PC-9 (cell line): ENCODE measurements at regions not wholly inside any gene's neighbourhood (a gene's known extent, or its start where the extent isn't known, plus 50 kb on each side); places are given as distances from the start of the nearest gene placed in this dataset.

ENCODE experiments used
- BruUV-seq: library from RNA; stranded (reverse); fragments of 400-500 nt; replicated peaks from 2 replicates; lab custom pipeline; 2021; lab: Mats Ljungman, UMichigan
- CTCF ChIA-PET: fragments of 300-600 bp; sonication (Branson Sonifier 250); formaldehyde crosslinking; loops from one replicate; lab custom pipeline; 2022; ENCODE audit warnings: antibody characterized with exemption; lab: Charles Lee
- POLR2A ChIA-PET: fragments of 300-600 bp; sonication (Branson Sonifier 250); formaldehyde crosslinking; loops from one replicate; lab custom pipeline; 2022; ENCODE audit warnings: antibody characterized with exemption; ENCODE audit not compliant: unreplicated experiment; lab: Charles Lee
- DNase-seq, 2 experiments: peaks; one replicate each; pipeline versions ENCODE4 v3.0.0 to v3.0.0-alpha.2; 2015 to 2022; ENCODE audit warnings: mixed read lengths in 1 of 2
- H2AFZ ChIP-seq: fragments of 200-600 bp; sonication (generic); 2 replicates; pipeline ENCODE4 v1.8.1; 2017; ENCODE audit warnings: antibody characterized with exemption
- H3F3A ChIP-seq: fragments of 200-600 bp; sonication (generic); 2 replicates; pipeline ENCODE4 v1.8.1; 2017; ENCODE audit warnings: antibody characterized with exemption, mild to moderate bottlenecking, low read depth; ENCODE audit not compliant: insufficient read depth
- H3K27ac ChIP-seq: fragments of 200-600 bp; sonication (generic); 2 replicates; pipeline ENCODE4 v1.6.1; 2016; ENCODE audit warnings: mixed run types
- H3K27me3 ChIP-seq: fragments of 200-600 bp; sonication (generic); 2 replicates; pipeline ENCODE4 v1.6.1; 2016; ENCODE audit warnings: low read depth, mixed run types; ENCODE audit not compliant: insufficient read depth
- H3K36me3 ChIP-seq: fragments of 200-600 bp; sonication (generic); 2 replicates; pipeline ENCODE4 v1.6.1; 2016; ENCODE audit warnings: low read depth, mixed run types
- H3K4me1 ChIP-seq: fragments of 200-600 bp; sonication (generic); replicated peaks from 2 replicates; pipeline ENCODE4 v1.6.1; 2016; ENCODE audit warnings: mixed run types; ENCODE audit not compliant: insufficient read depth
- H3K4me2 ChIP-seq: fragments of 200-600 bp; sonication (generic); 2 replicates; pipeline ENCODE4 v1.6.1; 2017; ENCODE audit warnings: mixed run types
- H3K4me3 ChIP-seq: fragments of 200-600 bp; sonication (generic); 2 replicates; pipeline ENCODE4 v1.6.1; 2016; ENCODE audit warnings: mixed run types
- H3K79me2 ChIP-seq: fragments of 200-600 bp; sonication (generic); 2 replicates; pipeline ENCODE4 v1.6.1; 2017; ENCODE audit warnings: low read depth, mixed run types
- H3K9me2 ChIP-seq: fragments of 200-600 bp; sonication (generic); 2 replicates; pipeline ENCODE4 v1.8.1; 2017; ENCODE audit warnings: mild to moderate bottlenecking; ENCODE audit not compliant: insufficient read depth
- H3K9me3 ChIP-seq: fragments of 200-600 bp; sonication (generic); 2 replicates; pipeline ENCODE4 v1.8.1; 2016; ENCODE audit warnings: low read depth; ENCODE audit not compliant: insufficient read depth
- H4K20me1 ChIP-seq: fragments of 200-600 bp; sonication (generic); 2 replicates; pipeline ENCODE4 v1.8.1; 2017; ENCODE audit not compliant: insufficient read depth
- EZH2 ChIP-seq: fragments of 200-600 bp; sonication (generic); IDR thresholded peaks from 2 replicates; pipeline ENCODE4 v1.8.0; 2017; ENCODE audit warnings: antibody characterized with exemption, low read depth
- intact Hi-C: fragments of 100-400 bp; cut with micrococcal nuclease; formaldehyde crosslinking; loops from one replicate; pipeline ENCODE4 v1.10.0; 2022; ENCODE audit not compliant: unreplicated experiment
- TF ChIP-seq, protein P1 (sequence below): fragments of 200-600 bp; sonication (generic); conservative IDR thresholded peaks from 2 replicates; pipeline ENCODE4 v1.6.1; 2017; ENCODE audit warnings: mixed run types, antibody characterized with exemption, mild to moderate bottlenecking, moderate library complexity

DNA sequence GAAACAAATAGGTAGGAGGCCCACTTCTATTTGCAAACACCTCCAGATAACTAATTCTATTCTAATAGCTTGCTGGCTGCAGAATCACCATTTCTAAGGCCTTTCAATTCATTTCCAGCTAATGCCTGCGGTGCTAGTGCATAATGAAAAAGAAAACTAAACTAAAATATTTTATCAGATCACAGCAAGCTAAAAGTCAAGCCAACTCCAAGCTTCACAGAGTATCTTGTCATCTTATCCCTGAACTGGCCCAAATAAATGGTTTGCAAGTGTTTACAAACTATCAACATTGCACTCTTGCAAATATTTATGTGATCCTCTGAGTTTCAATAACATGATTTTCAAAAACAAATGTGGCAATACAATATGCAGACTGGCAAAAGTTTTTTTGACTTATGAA, 166.0 kb downstream of the IPMK start:
- Histone ChIP-seq H3F3A (no peaks in the 10 kb centered on the region), H3K27me3 (no peaks in the 10 kb centered on the region), H3K4me1 (no peaks in the 10 kb centered on the region), H4K20me1 (no peaks in the 10 kb centered on the region), H3K9me3 (no peaks in the 10 kb centered on the region), H3K4me3 (no peak overlapping the region), H3K4me2 (no peak overlapping the region), H2AFZ (no peak overlapping the region), H3K9me2 (no peaks in the 10 kb centered on the region), H3K36me3 (no peaks in the 10 kb centered on the region), H3K79me2 (no peaks in the 10 kb centered on the region), H3K27ac (no peak overlapping the region)
- no peak for TF ChIP-seq EZH2
- TF ChIP-seq, protein P1, sequence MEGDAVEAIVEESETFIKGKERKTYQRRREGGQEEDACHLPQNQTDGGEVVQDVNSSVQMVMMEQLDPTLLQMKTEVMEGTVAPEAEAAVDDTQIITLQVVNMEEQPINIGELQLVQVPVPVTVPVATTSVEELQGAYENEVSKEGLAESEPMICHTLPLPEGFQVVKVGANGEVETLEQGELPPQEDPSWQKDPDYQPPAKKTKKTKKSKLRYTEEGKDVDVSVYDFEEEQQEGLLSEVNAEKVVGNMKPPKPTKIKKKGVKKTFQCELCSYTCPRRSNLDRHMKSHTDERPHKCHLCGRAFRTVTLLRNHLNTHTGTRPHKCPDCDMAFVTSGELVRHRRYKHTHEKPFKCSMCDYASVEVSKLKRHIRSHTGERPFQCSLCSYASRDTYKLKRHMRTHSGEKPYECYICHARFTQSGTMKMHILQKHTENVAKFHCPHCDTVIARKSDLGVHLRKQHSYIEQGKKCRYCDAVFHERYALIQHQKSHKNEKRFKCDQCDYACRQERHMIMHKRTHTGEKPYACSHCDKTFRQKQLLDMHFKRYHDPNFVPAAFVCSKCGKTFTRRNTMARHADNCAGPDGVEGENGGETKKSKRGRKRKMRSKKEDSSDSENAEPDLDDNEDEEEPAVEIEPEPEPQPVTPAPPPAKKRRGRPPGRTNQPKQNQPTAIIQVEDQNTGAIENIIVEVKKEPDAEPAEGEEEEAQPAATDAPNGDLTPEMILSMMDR, result no peak
- POLR2A ChIA-PET, result no interaction called here
- CTCF ChIA-PET, result no interaction called here
- no TSS peak for BruUV-seq
- intact Hi-C loops, result no loop called here
- DNase-seq, result no peak

DNA sequence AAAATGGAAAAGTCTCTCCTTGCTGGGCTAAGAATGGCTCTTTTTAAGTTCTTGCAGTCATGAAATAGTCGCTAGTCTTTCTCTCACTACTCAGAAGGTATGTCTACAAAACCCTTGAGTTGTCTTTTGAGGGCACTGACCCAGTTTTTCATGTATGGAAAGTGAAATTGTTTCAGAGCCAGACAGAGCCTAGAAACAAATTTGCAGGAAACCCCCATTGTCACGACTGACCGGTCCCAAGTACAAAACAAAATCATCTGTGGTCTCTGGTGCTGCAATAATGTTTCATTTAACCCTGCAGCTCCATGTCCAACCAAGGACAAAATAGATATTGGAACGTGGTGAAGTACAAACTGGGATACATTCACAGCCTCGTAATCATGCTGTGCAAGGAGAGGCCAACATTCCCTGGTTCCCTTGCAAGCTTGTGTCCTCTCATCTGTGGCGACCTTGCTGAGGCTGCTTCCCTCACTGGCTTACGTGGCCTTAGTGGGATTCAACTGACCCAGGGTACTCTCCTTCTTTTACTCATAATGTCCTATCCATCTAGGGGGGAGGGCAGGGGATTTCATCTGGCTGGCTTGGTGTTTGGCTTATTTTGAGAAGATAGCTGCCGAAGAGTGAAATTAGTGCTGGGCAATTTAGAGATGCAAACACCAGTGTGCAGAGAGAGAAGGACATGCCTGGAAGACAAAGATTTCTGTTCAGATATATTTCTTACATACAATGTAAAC, 172.5 kb downstream of the IPMK start:
- no peaks in the 10 kb centered on the region for H3K9me2 ChIP-seq
- H3K4me3 ChIP-seq, result no peak overlapping the region
- H3K4me2 ChIP-seq, result no peak overlapping the region
- H2AFZ ChIP-seq, result no peak overlapping the region
- TF ChIP-seq, protein P1, result no peak
- no peak for TF ChIP-seq EZH2
- POLR2A ChIA-PET, result no interaction called here
- H3F3A ChIP-seq, result no peaks in the 10 kb centered on the region
- intact Hi-C loops, result no loop called here
- H3K27me3 ChIP-seq, result no peaks in the 10 kb centered on the region
- no peaks in the 10 kb centered on the region for H4K20me1 ChIP-seq
- no peaks in the 10 kb centered on the region for H3K79me2 ChIP-seq
- CTCF ChIA-PET, result no interaction called here
- H3K27ac ChIP-seq, result no peak overlapping the region
- H3K36me3 ChIP-seq, result no peaks in the 10 kb centered on the region
- H3K4me1 ChIP-seq, result no peaks in the 10 kb centered on the region
- no peak for DNase-seq
- no TSS peak for BruUV-seq
- H3K9me3 ChIP-seq, result no peaks in the 10 kb centered on the region

DNA sequence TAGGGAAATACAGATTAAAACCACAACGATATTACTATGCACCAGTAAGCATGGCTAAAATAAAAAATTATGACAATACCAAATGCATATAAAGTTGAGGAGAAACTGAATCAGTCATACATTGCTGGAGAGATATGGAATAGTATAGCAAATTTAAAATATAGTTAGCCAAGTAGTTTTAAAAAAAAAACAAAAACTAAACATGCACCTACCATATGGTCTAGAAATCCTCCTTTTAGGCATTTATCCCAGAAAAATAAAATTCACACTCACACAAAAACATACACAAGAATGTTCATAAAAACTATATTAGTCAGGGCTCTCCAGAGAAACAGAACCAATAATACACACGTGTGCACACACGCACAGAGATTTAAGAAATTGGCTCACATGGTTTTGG, 175.8 kb downstream of the IPMK start:
- TF ChIP-seq, protein P1, result no peak
- TF ChIP-seq EZH2, result no peak
- no peak for DNase-seq
- POLR2A ChIA-PET, result no interaction called here
- CTCF ChIA-PET, result no interaction called here
- Histone ChIP-seq H3F3A (no peaks in the 10 kb centered on the region), H2AFZ (no peak overlapping the region), H3K4me1 (no peaks in the 10 kb centered on the region), H3K79me2 (no peaks in the 10 kb centered on the region), H4K20me1 (no peaks in the 10 kb centered on the region), H3K4me3 (no peak overlapping the region), H3K4me2 (no peak overlapping the region), H3K36me3 (no peaks in the 10 kb centered on the region), H3K9me3 (no peaks in the 10 kb centered on the region), H3K27me3 (no peaks in the 10 kb centered on the region), H3K9me2 (no peaks in the 10 kb centered on the region), H3K27ac (no peak overlapping the region)
- intact Hi-C loops, result no loop called here
- no TSS peak for BruUV-seq
